LNCaP clone FGC (cell line): ENCODE measurements at regions not wholly inside any gene's neighbourhood (a gene's known extent, or its start where the extent isn't known, plus 50 kb on each side); places are given as distances from the start of the nearest gene placed in this dataset.

Source experiments
- DNase-seq: peaks from one replicate; pipeline ENCODE4 v3.0.0-alpha.2; 2011; ENCODE audit warnings: low read depth
- H3K4me3 ChIP-seq: 2 replicates; pipeline ENCODE4 v1.5.1; 2011; ENCODE audit warnings: mild to moderate bottlenecking, low read depth, low read length, control low read depth
- TF ChIP-seq, protein P1 (sequence below): IDR thresholded peaks from 2 replicates; pipeline ENCODE4 v1.5.1; 2012; ENCODE audit warnings: mild to moderate bottlenecking; ENCODE audit not compliant: control insufficient read depth, insufficient read depth; ENCODE audit errors: extremely low read depth

DNA sequence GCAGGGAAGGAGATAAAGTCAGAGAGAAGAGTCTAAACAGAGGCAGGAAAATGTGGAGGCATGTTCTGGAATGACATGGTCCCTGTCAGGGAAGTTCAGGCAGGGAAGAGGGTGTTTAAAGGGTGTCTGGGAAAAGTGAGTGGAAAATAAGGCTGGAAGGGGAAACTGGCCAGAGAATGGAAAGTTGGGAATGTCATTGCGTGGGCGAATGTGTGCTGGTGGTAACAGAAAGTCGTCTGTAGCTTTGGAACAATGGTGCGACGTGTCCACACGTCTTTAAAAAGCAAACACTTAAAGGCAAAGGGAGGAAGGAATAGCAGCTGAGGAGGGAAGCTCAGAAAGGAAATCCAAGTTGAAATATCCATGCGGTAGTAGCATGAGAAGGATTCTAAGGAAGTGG is 469.5 kb upstream of the SALL3 start:
- TF ChIP-seq, protein P1, sequence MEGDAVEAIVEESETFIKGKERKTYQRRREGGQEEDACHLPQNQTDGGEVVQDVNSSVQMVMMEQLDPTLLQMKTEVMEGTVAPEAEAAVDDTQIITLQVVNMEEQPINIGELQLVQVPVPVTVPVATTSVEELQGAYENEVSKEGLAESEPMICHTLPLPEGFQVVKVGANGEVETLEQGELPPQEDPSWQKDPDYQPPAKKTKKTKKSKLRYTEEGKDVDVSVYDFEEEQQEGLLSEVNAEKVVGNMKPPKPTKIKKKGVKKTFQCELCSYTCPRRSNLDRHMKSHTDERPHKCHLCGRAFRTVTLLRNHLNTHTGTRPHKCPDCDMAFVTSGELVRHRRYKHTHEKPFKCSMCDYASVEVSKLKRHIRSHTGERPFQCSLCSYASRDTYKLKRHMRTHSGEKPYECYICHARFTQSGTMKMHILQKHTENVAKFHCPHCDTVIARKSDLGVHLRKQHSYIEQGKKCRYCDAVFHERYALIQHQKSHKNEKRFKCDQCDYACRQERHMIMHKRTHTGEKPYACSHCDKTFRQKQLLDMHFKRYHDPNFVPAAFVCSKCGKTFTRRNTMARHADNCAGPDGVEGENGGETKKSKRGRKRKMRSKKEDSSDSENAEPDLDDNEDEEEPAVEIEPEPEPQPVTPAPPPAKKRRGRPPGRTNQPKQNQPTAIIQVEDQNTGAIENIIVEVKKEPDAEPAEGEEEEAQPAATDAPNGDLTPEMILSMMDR, result no peak
- no peak overlapping the region for H3K4me3 ChIP-seq
- no peak for DNase-seq

DNA sequence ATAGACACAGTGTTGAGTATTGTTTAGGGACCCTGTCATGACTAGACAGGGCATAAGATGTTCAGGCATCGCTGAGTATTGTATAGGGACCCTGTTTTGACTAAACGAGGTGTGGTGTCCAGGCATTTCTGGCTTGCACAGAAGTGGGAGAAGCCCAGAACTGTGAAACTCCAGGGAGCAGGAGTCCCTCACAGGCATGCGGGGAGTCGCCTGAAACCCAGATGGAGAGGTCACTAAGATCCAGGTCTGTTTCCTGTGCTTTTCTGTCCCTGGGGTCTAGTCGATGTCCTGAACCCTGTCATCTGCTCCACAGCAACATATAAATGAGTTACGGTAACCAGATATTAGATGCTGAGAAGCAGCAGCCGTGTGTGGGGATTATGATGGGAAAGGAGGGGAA is 469.0 kb upstream of the SALL3 start:
- TF ChIP-seq, protein P1, result no peak
- no peak for DNase-seq
- H3K4me3 ChIP-seq, result no peak overlapping the region

DNA sequence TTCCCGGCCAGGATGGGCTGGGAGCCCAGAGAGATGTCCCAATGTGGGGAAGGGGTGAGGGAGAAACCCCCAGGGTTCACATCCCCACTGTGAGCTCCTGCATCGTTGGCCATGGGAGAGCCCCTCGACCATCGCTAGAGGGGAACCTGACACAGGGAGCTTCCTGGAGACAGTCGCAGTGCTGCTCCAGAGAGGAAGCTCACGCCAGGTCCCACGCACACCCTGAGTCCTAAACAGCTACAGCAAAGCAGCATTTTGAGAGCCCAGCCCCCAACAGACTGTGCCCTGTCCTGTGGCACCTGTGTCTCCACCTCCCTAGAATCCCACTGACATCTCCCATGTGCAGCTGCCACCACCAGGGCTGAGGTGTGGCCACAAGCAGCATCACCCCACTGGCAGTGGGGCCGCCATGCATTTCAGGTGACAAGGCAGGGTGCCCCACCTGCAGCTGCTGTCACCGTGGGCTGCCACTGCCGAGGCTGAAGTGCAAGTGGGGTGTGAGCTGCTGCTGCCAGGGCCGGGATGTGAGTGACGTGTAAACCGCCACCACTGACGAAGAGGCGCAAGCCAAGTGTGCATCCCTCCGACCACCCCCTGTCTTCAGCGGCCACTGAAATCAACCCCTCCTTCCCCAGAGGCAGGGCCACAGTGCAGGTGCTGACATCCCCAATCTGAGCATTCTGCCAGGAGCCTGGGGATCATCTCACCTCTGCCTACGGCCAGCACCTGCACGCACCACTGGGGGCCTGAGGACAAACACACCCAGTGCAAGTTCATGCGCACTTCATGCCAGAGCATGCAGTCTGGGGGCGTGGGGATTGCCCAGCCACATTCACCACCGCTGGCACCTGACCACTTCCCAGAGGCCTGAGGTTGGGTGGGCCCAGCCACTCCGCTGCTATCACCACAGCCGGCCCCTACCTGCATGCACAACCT is 467.7 kb upstream of the SALL3 start:
- DNase-seq, result no peak
- H3K4me3 ChIP-seq, result no peak overlapping the region
- TF ChIP-seq, protein P1, result no peak

DNA sequence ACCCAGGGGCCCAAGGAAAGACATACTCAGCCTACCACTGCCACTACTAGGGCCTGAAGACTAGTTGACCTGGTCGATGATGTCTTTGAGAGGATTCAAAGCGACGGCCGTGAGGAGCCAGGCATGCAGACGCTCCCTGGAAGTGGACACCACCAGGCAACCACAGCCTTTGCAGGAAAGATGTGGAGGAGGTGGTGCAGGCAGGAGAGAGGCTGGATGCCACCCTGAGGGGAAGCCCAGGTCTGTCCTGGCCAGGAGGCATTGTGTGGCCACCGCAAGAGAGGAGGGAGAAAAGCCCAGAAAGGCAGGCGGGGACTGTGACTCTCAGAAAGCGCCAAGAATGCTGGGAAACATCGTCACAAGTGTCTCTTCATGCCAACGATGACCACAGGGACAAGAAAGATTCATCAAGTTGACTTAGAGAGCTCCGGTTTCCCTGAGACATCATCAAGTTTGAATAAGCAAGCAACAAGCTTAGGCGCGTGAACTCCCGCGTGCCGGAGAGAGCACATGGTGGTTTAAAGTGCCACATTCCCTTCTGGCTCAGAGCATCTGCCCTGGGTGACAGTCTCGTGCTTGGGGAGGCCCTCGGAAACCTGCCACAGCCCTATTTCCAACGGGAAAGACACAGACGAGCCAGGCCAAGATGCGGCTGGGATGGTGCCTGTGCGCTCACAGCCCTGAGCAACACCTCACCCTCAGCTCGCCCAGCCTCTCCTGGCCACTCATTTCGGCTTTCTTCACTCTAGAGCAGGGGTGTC is 464.5 kb upstream of the SALL3 start:
- TF ChIP-seq, protein P1, result no peak
- no peak for DNase-seq
- no peak overlapping the region for H3K4me3 ChIP-seq

DNA sequence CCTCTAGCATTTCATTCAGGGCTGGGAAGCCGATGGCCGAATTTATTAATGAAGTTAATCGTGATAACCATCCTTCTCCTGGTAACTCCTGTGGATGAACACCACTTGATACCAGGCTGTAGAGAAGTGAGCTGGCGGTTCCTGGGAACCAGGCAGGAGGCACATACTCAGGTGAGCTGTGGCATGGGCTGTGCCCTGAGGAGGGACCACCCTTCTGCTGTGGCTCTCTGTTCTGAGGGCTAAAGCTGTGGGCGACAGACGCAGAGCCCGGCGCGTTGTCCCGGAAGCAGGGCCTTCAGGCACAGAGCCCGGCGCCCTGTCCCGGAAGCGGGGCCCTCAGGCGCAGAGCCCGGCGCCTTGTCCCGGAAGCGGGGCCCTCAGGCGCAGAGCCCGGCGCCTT is 462.3 kb upstream of the SALL3 start:
- TF ChIP-seq, protein P1, result no peak
- no peak for DNase-seq
- no peak overlapping the region for H3K4me3 ChIP-seq

DNA sequence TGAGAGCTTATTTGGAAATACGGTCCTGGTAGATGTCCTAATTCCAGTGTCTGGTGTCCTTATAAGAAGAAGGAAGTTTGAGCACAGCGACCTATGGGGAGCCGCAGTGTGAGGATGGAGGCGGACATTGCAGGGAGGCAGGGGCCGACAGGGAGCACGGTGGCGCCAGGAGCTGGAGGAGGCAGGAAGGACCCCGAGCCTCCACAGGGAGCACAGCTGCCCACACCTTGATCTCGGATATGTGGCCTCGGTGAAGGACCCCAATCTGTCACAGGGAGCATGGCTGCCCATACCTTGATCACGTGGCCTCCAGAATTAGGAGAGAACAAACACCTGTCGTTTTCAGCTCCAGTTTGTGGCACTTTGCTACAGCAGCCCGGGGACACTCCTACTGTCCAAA is 461.6 kb upstream of the SALL3 start:
- no peak for DNase-seq
- TF ChIP-seq, protein P1, result no peak
- no peak overlapping the region for H3K4me3 ChIP-seq

DNA sequence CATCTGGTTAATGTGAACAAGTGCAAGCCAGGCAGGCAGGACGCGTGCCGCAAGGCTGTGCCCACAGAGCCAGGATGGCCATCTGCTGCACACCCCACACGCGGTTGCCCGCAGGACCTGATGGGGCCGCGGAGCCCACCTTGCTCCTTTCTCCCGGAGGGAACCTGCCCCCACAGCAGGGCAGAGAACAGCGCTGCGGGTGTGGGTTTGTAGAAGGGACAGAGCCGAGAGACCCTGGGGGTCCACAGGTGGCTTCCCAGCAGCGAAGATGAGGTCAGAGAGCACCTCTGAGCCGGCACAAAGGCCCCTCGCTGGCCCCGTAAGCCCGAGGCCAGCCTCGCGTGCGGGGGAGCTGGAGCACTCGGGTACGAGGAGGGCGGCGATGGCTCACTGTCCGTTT is 460.8 kb upstream of the SALL3 start:
- no peak for DNase-seq

More for the DNA sequence above, 460.8 kb upstream of the SALL3 start:
- TF ChIP-seq, protein P1, result no peak
- no peak overlapping the region for H3K4me3 ChIP-seq
